GM12875 (cell line): ENCODE measurements at regions not wholly inside any gene's neighbourhood (a gene's known extent, or its start where the extent isn't known, plus 50 kb on each side); places are given as distances from the start of the nearest gene placed in this dataset.

Experiments used
- H3K4me3 ChIP-seq: one replicate; pipeline ENCODE4 v1.5.1; 2011; ENCODE audit warnings: low read depth, low read length, control low read depth
- TF ChIP-seq, protein P1 (sequence below): IDR thresholded peaks from 2 replicates; pipeline ENCODE4 v1.5.1; 2011; ENCODE audit warnings: low read depth, mild to moderate bottlenecking, control low read depth, inconsistent platforms, low read length, moderate library complexity, borderline replicate concordance; ENCODE audit not compliant: insufficient read depth

- TF ChIP-seq, protein P1, sequence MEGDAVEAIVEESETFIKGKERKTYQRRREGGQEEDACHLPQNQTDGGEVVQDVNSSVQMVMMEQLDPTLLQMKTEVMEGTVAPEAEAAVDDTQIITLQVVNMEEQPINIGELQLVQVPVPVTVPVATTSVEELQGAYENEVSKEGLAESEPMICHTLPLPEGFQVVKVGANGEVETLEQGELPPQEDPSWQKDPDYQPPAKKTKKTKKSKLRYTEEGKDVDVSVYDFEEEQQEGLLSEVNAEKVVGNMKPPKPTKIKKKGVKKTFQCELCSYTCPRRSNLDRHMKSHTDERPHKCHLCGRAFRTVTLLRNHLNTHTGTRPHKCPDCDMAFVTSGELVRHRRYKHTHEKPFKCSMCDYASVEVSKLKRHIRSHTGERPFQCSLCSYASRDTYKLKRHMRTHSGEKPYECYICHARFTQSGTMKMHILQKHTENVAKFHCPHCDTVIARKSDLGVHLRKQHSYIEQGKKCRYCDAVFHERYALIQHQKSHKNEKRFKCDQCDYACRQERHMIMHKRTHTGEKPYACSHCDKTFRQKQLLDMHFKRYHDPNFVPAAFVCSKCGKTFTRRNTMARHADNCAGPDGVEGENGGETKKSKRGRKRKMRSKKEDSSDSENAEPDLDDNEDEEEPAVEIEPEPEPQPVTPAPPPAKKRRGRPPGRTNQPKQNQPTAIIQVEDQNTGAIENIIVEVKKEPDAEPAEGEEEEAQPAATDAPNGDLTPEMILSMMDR, result no peak
- H3K4me3 ChIP-seq, result no peak overlapping the region
Measured at GRCh38 chr15:29959384-29960137, 123.2 kb upstream of the GOLGA8J start.

- H3K4me3 ChIP-seq, result no peak overlapping the region
- TF ChIP-seq, protein P1, result no peak
Measured at GRCh38 chr15:29952225-29952624, 130.0 kb upstream of the TJP1 start.

DNA sequence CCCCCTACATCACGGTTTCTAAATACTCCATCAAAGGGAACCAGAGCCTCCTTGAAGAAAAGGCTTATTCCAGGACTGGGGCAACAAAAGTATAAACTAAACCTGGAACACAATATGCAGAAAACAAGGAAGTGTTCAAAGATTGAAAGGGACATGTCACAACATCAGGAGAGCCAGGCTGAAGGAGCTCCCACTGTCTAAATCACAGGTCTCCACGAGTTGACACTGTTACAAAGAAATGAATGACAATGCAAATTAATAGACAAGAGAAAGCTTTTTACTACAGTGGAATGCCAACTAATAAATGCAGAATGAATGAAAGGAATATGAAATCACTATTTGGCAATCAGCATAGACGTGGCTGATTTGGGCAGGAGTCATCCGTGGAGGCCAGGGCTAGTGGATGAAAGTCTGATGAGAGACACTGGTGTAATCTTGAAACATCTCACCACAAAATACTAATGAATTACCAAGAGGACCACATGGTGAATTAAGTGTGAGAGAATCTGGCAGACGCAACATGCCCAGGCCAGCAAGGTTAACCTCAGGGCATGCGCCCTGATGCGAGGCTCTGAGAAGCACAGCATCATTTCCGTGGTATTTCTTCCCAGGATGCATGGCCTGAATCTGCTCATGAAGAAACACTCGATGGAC, 123.8 kb upstream of the TJP1 start:
- TF ChIP-seq, protein P1, result no peak
- H3K4me3 ChIP-seq, result no peak overlapping the region

GRCh38 chr15:29944925-29945324, 122.7 kb upstream of the TJP1 start:
- TF ChIP-seq, protein P1, result no peak
- H3K4me3 ChIP-seq, result no peak overlapping the region

GRCh38 chr15:29942548-29942947, 120.3 kb upstream of the TJP1 start:
- H3K4me3 ChIP-seq, result no peak overlapping the region
- TF ChIP-seq, protein P1, result no peak

GRCh38 chr15:29942143-29942542, 119.9 kb upstream of the TJP1 start:
- TF ChIP-seq, protein P1, result no peak
- H3K4me3 ChIP-seq, result no peak overlapping the region

- TF ChIP-seq, protein P1, result no peak
- H3K4me3 ChIP-seq, result no peak overlapping the region
Measured at GRCh38 chr15:29939404-29939803, 117.1 kb upstream of the TJP1 start.
